ENCODE measurements at regions not wholly inside any gene's neighbourhood (a gene's known extent, or its start where the extent isn't known, plus 50 kb on each side); places are given as distances from the start of the nearest gene placed in this dataset.

DNA sequence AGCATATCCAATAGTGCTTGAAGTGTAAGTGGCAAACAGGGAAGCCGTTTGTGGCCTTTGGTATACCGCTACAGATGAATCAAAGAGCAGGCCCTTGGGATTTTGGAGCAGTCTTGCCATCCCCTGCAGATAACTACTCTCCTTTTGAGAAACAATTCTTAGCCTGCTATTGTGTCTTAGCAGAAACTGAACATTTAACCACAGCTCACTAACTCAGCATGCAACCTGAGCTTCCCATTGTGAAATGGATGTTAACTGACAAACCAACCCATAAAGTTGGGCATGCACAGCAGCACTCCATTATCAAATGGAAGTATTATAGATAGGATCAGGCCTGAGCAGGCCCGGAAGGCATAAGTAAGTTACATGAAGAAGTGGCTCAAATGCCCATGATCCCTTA lies 315.3 kb upstream of the PTGER4 start:
- Mint-ChIP-seq H3K4me1 (ENCODE audit: insufficient read depth, unreplicated experiment) (no peaks in the 10 kb centered on the region), H3K27me3 (ENCODE audit: insufficient read depth, unreplicated experiment) (no peaks in the 10 kb centered on the region)
- CTCF ChIA-PET: no interaction called here

DNA sequence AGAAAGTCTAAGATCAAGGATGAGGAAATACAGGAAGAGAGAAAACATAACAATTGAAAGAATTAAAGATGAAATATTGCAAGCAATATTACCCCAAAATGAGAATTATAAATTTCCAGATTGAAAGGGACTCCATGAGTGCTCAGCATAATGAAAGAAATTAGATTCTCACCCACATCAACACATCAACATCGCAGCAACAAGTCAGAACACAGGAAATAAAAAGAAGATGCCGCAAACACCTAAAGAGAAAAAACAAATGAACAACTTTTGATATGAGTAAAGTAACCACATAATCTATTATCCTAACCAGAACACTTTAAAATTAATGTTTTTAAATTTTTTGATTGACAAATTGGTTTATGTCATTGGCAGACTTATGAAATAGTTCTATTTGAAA lies 318.3 kb upstream of the PTGER4 start:
- intact Hi-C loops (cut with micrococcal nuclease): no loop called here
- H3K4me3 Mint-ChIP-seq (ENCODE audit: unreplicated experiment): no peak overlapping the region
- no peak overlapping the region for H3K27ac Mint-ChIP-seq (ENCODE audit: low read depth, unreplicated experiment)
- no peaks in the 10 kb centered on the region for H3K27me3 Mint-ChIP-seq (ENCODE audit: insufficient read depth, unreplicated experiment)
- TF ChIP-seq, protein P1, sequence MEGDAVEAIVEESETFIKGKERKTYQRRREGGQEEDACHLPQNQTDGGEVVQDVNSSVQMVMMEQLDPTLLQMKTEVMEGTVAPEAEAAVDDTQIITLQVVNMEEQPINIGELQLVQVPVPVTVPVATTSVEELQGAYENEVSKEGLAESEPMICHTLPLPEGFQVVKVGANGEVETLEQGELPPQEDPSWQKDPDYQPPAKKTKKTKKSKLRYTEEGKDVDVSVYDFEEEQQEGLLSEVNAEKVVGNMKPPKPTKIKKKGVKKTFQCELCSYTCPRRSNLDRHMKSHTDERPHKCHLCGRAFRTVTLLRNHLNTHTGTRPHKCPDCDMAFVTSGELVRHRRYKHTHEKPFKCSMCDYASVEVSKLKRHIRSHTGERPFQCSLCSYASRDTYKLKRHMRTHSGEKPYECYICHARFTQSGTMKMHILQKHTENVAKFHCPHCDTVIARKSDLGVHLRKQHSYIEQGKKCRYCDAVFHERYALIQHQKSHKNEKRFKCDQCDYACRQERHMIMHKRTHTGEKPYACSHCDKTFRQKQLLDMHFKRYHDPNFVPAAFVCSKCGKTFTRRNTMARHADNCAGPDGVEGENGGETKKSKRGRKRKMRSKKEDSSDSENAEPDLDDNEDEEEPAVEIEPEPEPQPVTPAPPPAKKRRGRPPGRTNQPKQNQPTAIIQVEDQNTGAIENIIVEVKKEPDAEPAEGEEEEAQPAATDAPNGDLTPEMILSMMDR (IDR thresholded peaks at IDR 0.05; ENCODE audit: unreplicated experiment): no peak
- H3K9me3 Mint-ChIP-seq (ENCODE audit: unreplicated experiment): no peaks in the 10 kb centered on the region
- CTCF ChIA-PET: no interaction called here
- no peaks in the 10 kb centered on the region for H3K4me1 Mint-ChIP-seq (ENCODE audit: insufficient read depth, unreplicated experiment)
- no TSS peak for BruUV-seq (replicated peaks)
- no peaks in the 10 kb centered on the region for H3K36me3 Mint-ChIP-seq (ENCODE audit: insufficient read depth, unreplicated experiment)
- POLR2A ChIA-PET: no interaction called here
- DNase-seq (ENCODE audit: unreplicated experiment): no peak

More for the DNA sequence above, 315.3 kb upstream of the PTGER4 start:
- peaks cover 7% of the 10 kb centered on the region for H3K36me3 Mint-ChIP-seq (ENCODE audit: insufficient read depth, unreplicated experiment)
- TF ChIP-seq, protein P1 (IDR thresholded peaks at IDR 0.05; ENCODE audit: unreplicated experiment): no peak
- intact Hi-C loops (cut with micrococcal nuclease): no loop called here
- no peak overlapping the region for H3K4me3 Mint-ChIP-seq (ENCODE audit: unreplicated experiment)
- H3K27ac Mint-ChIP-seq (ENCODE audit: low read depth, unreplicated experiment): no peak overlapping the region
- no TSS peak for BruUV-seq (replicated peaks)
- no peak for DNase-seq (ENCODE audit: unreplicated experiment)
- POLR2A ChIA-PET: interaction anchor here (0.7 kb wide), 1 partner anchor 280 kb away, joined by 4 read pairs; no protein-coding TSS in a partner anchor
- H3K9me3 Mint-ChIP-seq (ENCODE audit: unreplicated experiment): no peaks in the 10 kb centered on the region

DNA sequence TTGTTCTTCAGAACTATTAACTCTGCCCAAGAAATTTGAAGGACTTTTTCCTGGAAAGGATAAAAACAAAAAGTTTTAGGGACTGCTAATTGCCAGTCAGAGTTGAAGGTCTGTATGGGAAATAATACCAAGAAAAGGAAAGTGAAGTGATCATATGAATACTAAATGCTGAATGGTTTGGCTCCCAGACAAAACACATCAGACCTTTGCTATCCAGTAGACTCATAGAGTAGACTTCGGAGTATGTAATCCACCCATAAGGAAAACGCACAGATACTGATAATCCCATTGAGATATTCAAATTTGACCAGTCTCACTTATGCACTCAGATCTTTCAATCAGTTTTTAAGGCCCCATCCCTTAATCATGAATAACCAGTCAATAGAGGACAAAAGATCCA lies 319.0 kb upstream of the PTGER4 start:
- ChIA-PET POLR2A (no interaction called here), CTCF (no interaction called here)
- Mint-ChIP-seq H3K36me3 (ENCODE audit: insufficient read depth, unreplicated experiment) (no peaks in the 10 kb centered on the region), H3K4me1 (ENCODE audit: insufficient read depth, unreplicated experiment) (no peaks in the 10 kb centered on the region), H3K9me3 (ENCODE audit: unreplicated experiment) (no peaks in the 10 kb centered on the region), H3K27me3 (ENCODE audit: insufficient read depth, unreplicated experiment) (no peaks in the 10 kb centered on the region), H3K27ac (ENCODE audit: low read depth, unreplicated experiment) (no peak overlapping the region), H3K4me3 (ENCODE audit: unreplicated experiment) (no peak overlapping the region)
- intact Hi-C loops (cut with micrococcal nuclease): no loop called here
- BruUV-seq (replicated peaks): no TSS peak
- TF ChIP-seq, protein P1 (IDR thresholded peaks at IDR 0.05; ENCODE audit: unreplicated experiment): no peak
- no peak for DNase-seq (ENCODE audit: unreplicated experiment)

DNA sequence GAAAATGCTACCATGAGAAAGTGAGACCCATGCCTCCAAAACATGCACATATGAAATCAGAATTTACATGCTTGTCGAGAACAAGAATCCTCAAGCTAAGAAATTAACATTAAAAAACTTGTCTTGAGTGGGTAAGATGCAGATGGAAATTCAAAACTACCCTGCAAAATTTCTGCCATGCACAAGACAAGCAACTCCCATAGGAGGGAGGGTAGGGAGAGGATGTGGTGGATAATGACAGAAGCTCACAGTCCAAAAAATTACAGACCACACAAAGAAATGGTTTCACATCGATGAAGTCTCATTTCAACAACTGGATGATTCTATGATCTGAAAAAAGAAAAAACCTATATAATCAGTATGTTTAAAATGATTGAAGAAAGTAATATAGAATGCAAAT lies 319.9 kb upstream of the PTGER4 start:
- intact Hi-C loops (cut with micrococcal nuclease): no loop called here
- Mint-ChIP-seq H3K4me3 (ENCODE audit: unreplicated experiment) (no peak overlapping the region), H3K4me1 (ENCODE audit: insufficient read depth, unreplicated experiment) (no peaks in the 10 kb centered on the region), H3K36me3 (ENCODE audit: insufficient read depth, unreplicated experiment) (no peaks in the 10 kb centered on the region), H3K9me3 (ENCODE audit: unreplicated experiment) (no peaks in the 10 kb centered on the region), H3K27ac (ENCODE audit: low read depth, unreplicated experiment) (no peak overlapping the region), H3K27me3 (ENCODE audit: insufficient read depth, unreplicated experiment) (no peaks in the 10 kb centered on the region)
- CTCF ChIA-PET: no interaction called here
- POLR2A ChIA-PET: interaction anchor here (0.7 kb wide), 1 partner anchor 207 kb away, joined by 3 read pairs; no protein-coding TSS in a partner anchor
- DNase-seq (ENCODE audit: unreplicated experiment): no peak
- TF ChIP-seq, protein P1 (IDR thresholded peaks at IDR 0.05; ENCODE audit: unreplicated experiment): no peak
- BruUV-seq (replicated peaks): no TSS peak

All from MCF 10A (cell line).